ENCODE measurements at regions not wholly inside any gene's neighbourhood (a gene's known extent, or its start where the extent isn't known, plus 50 kb on each side); places are given as distances from the start of the nearest gene placed in this dataset.
"Not testable (repeated sequence)": the region's sequence is repeated elsewhere in the genome, so short reads cannot be mapped to it uniquely, and the experiment has no call there.

- FAIRE-seq = no peak
Observed at GRCh38 chr10:131363416-131363815, 51.9 kb upstream of the TCERG1L start.

GRCh38 chr10:131371571-131371970, 60.0 kb upstream of the TCERG1L start:
- FAIRE-seq = no peak

GRCh38 chr10:131381576-131381975, 70.1 kb upstream of the TCERG1L start:
- no peak for FAIRE-seq

- not testable (repeated sequence) for FAIRE-seq
Observed at GRCh38 chr10:131385161-131385872, 73.8 kb upstream of the TCERG1L start.

- no peak for FAIRE-seq
Observed at GRCh38 chr10:131387018-131387529, 75.6 kb upstream of the TCERG1L start.

- FAIRE-seq = no peak
Observed at GRCh38 chr10:131391936-131392335, 80.4 kb upstream of the TCERG1L start.

GRCh38 chr10:131396121-131397050, 84.9 kb upstream of the TCERG1L start:
- no peak for FAIRE-seq

GRCh38 chr10:131398166-131398565, 86.6 kb upstream of the TCERG1L start:
- FAIRE-seq = no peak

- no peak for FAIRE-seq
Observed at GRCh38 chr10:131399981-131400380, 88.5 kb upstream of the TCERG1L start.

- no peak for FAIRE-seq
Observed at GRCh38 chr10:131400513-131400912, 89.0 kb upstream of the TCERG1L start.

GRCh38 chr10:131402771-131403650, 91.5 kb upstream of the TCERG1L start:
- no peak for FAIRE-seq

- no peak for FAIRE-seq
Observed at GRCh38 chr10:131403936-131404335, 92.4 kb upstream of the TCERG1L start.

GRCh38 chr10:131404886-131405285, 93.4 kb upstream of the TCERG1L start:
- no peak for FAIRE-seq

- no peak for FAIRE-seq
Observed at GRCh38 chr10:131406676-131407392, 95.3 kb upstream of the TCERG1L start.

- no peak for FAIRE-seq
Observed at GRCh38 chr10:131418681-131419080, 107.2 kb upstream of the TCERG1L start.

- FAIRE-seq = no peak
Observed at GRCh38 chr10:131419797-131420196, 108.3 kb upstream of the TCERG1L start.

- no peak for FAIRE-seq
Observed at GRCh38 chr10:131420867-131421266, 109.3 kb upstream of the TCERG1L start.

- no peak for FAIRE-seq
Observed at GRCh38 chr10:131421381-131421780, 109.9 kb upstream of the TCERG1L start.

- FAIRE-seq = no peak
Observed at GRCh38 chr10:131422731-131423130, 111.2 kb upstream of the TCERG1L start.

GRCh38 chr10:131424053-131424452, 112.5 kb upstream of the TCERG1L start:
- FAIRE-seq = no peak

- FAIRE-seq = no peak
Observed at GRCh38 chr10:131424836-131425491, 113.4 kb upstream of the TCERG1L start.

Data from colon (tissue), 2 donors.